Lung (tissue), 11 donors: ENCODE measurements at regions not wholly inside any gene's neighbourhood (a gene's known extent, or its start where the extent isn't known, plus 50 kb on each side); places are given as distances from the start of the nearest gene placed in this dataset.

Experiments used
- ATAC-seq: fragments of 200-7000 bp; cut with Tn5 transposase; one replicate; pipeline ENCODE4 v1.9.1; 2020; ENCODE audit warnings: moderate number of reproducible peaks; ENCODE audit not compliant: insufficient read depth, low FRiP score
- DNase-seq, 3 donors: peaks; one replicate each; pipeline ENCODE4 v3.0.0-alpha.2; 2013 to 2017
- H3K27ac ChIP-seq, 2 donors: one replicate each; pipeline ENCODE4 v1.5.1; 2013; ENCODE audit warnings: mild to moderate bottlenecking in 2 of 2, moderate library complexity in 2 of 2, control low read depth in 1 of 2, inconsistent platforms in 1 of 2, low read depth in 1 of 2, low read length in 1 of 2
- H3K27me3 ChIP-seq, 3 donors: one replicate each; pipeline ENCODE4 v1.5.1; 2013; ENCODE audit warnings: low read length in 2 of 3; ENCODE audit not compliant: control insufficient read depth in 3 of 3, insufficient read depth in 3 of 3
- H3K36me3 ChIP-seq, 4 donors: one replicate each; pipeline ENCODE4 v1.5.1; 2013; ENCODE audit warnings: low read length in 4 of 4, mild to moderate bottlenecking in 1 of 4, moderate library complexity in 1 of 4; ENCODE audit not compliant: control insufficient read depth in 4 of 4, insufficient read depth in 4 of 4
- H3K4me1 ChIP-seq, 5 donors: one replicate each; pipeline ENCODE4 v1.5.1; 2013; ENCODE audit warnings: low read length in 5 of 5, mild to moderate bottlenecking in 2 of 5, moderate library complexity in 1 of 5; ENCODE audit not compliant: control insufficient read depth in 5 of 5, insufficient read depth in 5 of 5
- H3K4me3 ChIP-seq: one replicate; pipeline ENCODE4 v1.5.1; 2013; ENCODE audit warnings: mild to moderate bottlenecking, control low read depth, moderate library complexity
- H3K9ac ChIP-seq, 2 donors: one replicate each; pipeline ENCODE4 v1.5.1; 2013; ENCODE audit warnings: low read length in 2 of 2, control low read depth in 1 of 2; ENCODE audit not compliant: insufficient read depth in 1 of 2
- H3K9me3 ChIP-seq, 4 donors: one replicate each; pipeline ENCODE4 v1.5.1; 2013; ENCODE audit warnings: low read length in 3 of 4, mild to moderate bottlenecking in 1 of 4, moderate library complexity in 1 of 4; ENCODE audit not compliant: control insufficient read depth in 4 of 4, insufficient read depth in 3 of 4
- CTCF ChIP-seq: IDR thresholded peaks from 2 replicates; pipeline ENCODE4 v1.5.1; 2012; ENCODE audit warnings: mild to moderate bottlenecking; ENCODE audit errors: control extremely low read depth, extremely low read depth
- WGBS, 2 donors: extraction: QIAGEN DNeasy Blood & Tissue Kit; methylation state at CpG; one replicate each; pipeline ENCODE4 v1.1.7; 2013; 5-methylcytosine and 5-hydroxymethylcytosine counted together
- donor health status: control.
- donor health status: control.
- donor health status: Bipolar disorder and iron deficiency.
- donor health status: healthy.
- donor health status: DM: yes; HTN: yes; CAD: no.

DNA sequence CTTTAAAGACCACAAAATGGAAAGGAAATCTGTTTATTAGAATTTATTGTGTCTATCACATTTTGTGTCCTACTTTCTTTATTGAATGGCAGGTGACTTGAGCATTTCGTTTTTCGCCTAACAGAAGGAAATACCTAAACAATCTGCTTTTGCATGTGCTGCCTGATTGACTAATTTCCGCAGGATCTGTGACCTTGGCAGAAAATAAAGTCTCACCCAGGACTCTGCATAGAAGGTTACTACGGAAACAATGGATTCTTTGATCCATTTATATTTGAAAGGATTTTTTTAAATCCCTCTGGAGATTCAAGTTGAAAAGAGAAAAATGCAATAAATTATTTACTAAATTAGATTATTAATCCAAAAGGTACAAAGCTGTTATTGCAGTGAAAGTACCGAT, 61.0 kb upstream of the CAST start:
- WGBS, 2 donors, result 51 to 62% methylated on average over 5 of the region's 5 CpGs
- no peak for DNase-seq
- Histone ChIP-seq H3K27ac (no peak overlapping the region), H3K4me1 (no peaks in the 10 kb centered on the region), H3K27me3 (peaks cover 0 to 5% (median 0%) of the 10 kb centered on the region in 3 donors), H3K9me3 (no peaks in the 10 kb centered on the region), H3K9ac (no peak overlapping the region), H3K36me3 (no peaks in the 10 kb centered on the region), H3K4me3 (no peak overlapping the region)
- no peak for ATAC-seq
- no peak for TF ChIP-seq CTCF

DNA sequence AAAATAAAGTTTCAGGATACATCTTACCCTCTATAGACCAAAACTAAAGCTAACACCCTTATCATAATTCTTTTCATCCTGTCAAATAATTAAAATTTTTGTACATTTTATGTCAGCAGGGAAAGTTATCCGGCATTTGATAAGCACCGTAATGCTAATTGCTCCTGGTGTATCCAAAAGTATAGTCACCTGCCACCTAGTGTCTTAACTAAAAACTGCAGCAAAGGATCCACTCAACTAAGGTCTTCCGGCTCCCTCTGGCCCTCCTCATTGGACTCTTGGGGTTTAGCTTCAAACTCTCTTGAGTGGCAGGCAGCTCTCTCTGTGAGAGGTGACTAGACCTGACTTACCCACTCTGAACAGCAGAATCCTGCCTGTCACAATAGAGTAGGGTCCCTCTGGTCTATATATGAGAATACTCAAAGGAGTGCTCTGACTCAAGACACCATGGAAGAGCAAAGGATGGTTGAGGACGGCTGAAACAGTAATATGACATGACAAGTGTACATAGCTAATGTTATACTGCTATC, 60.4 kb upstream of the CAST start:
- no peaks in the 10 kb centered on the region for H3K4me1 ChIP-seq
- no peaks in the 10 kb centered on the region for H3K36me3 ChIP-seq
- H3K27me3 ChIP-seq, result peaks cover 0 to 5% (median 0%) of the 10 kb centered on the region in 3 donors
- 19 to 28% methylated on average over 4 of the region's 4 CpGs for WGBS, 2 donors
- TF ChIP-seq CTCF, result peak; percentile 54
- peak; percentile 27 to 77 (median 76) for DNase-seq
- no peak overlapping the region for H3K4me3 ChIP-seq
- H3K9ac ChIP-seq, result no peak overlapping the region
- peak; percentile 79 for ATAC-seq
- no peak overlapping the region for H3K27ac ChIP-seq
- no peaks in the 10 kb centered on the region for H3K9me3 ChIP-seq

- no peak for TF ChIP-seq CTCF
- H3K36me3 ChIP-seq, result no peaks in the 10 kb centered on the region
- no peak for DNase-seq
- H3K9me3 ChIP-seq, result no peaks in the 10 kb centered on the region
- no peak overlapping the region for H3K27ac ChIP-seq
- no peak overlapping the region for H3K9ac ChIP-seq
- WGBS, 2 donors, result 94 to 97% methylated on average over 4 of the region's 4 CpGs
- no peak overlapping the region for H3K4me3 ChIP-seq
- no peak for ATAC-seq
- peaks cover 0 to 5% (median 0%) of the 10 kb centered on the region in 3 donors for H3K27me3 ChIP-seq
- H3K4me1 ChIP-seq, result no peaks in the 10 kb centered on the region
These were observed 59.4 kb upstream of the CAST start for GRCh38 chr5:96602776-96603175.
